Erythroblast (primary cell): ENCODE measurements at regions not wholly inside any gene's neighbourhood (a gene's known extent, or its start where the extent isn't known, plus 50 kb on each side); places are given as distances from the start of the nearest gene placed in this dataset.

ENCODE experiments used
- GATA1 ChIP-seq: IDR thresholded peaks from 2 replicates; pipeline ENCODE4 v1.6.1; 2011; ENCODE audit warnings: low read depth, mild to moderate bottlenecking, control low read depth, low read length, moderate library complexity
- POLR2A ChIP-seq: IDR thresholded peaks from 2 replicates; pipeline ENCODE4 v1.6.1; 2011; ENCODE audit warnings: mild to moderate bottlenecking, low read length

- TF ChIP-seq POLR2A (no peak), GATA1 (no peak)
Measured at GRCh38 chr3:147162743-147163142, 243.6 kb downstream of the ZIC4 start.
